ENCODE measurements at regions not wholly inside any gene's neighbourhood (a gene's known extent, or its start where the extent isn't known, plus 50 kb on each side); places are given as distances from the start of the nearest gene placed in this dataset.

DNA sequence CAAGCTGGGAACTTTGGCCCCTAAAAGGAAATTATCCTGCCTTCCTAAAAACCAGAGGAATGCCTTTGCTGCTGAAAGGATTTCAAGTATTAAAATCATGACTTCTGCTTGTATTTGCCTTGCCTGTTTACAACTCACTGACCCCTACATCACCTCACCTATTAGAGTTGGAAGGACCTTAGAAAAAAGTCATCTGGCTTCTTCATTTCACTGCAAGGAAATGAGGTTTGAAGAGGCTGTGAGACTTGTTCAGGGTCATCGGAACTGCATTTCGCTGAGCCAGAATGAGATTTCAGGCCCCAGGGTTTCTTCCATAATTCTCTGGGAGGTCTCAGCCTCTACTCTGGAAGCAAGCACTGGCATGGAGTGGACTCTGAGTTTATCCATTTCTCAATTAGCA lies 304.1 kb downstream of the BUD13 start:
- TF ChIP-seq, protein P1, sequence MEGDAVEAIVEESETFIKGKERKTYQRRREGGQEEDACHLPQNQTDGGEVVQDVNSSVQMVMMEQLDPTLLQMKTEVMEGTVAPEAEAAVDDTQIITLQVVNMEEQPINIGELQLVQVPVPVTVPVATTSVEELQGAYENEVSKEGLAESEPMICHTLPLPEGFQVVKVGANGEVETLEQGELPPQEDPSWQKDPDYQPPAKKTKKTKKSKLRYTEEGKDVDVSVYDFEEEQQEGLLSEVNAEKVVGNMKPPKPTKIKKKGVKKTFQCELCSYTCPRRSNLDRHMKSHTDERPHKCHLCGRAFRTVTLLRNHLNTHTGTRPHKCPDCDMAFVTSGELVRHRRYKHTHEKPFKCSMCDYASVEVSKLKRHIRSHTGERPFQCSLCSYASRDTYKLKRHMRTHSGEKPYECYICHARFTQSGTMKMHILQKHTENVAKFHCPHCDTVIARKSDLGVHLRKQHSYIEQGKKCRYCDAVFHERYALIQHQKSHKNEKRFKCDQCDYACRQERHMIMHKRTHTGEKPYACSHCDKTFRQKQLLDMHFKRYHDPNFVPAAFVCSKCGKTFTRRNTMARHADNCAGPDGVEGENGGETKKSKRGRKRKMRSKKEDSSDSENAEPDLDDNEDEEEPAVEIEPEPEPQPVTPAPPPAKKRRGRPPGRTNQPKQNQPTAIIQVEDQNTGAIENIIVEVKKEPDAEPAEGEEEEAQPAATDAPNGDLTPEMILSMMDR (IDR thresholded peaks at IDR 0.05; ENCODE audit: borderline replicate concordance, insufficient read depth, low read depth, low read length) = no peak
- H3K4me3 ChIP-seq (ENCODE audit: low read depth, low read length) = no peak overlapping the region

DNA sequence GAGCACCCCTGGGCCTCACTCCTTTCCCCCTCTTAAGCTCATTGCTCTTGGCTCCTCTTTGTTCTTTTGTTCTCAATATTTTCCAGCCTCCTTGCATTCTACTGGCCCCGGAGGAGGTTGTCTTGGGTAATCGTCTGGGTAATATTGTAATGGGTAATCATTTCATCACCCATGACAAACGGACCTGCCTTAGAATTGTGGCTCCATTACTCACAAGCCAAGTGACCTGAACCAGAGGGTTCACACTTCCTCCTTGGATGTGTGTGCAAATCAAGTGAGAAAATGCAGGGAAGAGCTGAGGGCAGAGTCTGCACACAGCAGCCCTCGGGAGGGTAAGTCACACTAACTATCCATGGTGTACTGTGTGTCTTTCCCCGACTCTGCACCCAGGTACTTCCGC lies 305.0 kb downstream of the BUD13 start:
- TF ChIP-seq, protein P1 (IDR thresholded peaks at IDR 0.05; ENCODE audit: borderline replicate concordance, insufficient read depth, low read depth, low read length) = no peak
- no peak overlapping the region for H3K4me3 ChIP-seq (ENCODE audit: low read depth, low read length)

DNA sequence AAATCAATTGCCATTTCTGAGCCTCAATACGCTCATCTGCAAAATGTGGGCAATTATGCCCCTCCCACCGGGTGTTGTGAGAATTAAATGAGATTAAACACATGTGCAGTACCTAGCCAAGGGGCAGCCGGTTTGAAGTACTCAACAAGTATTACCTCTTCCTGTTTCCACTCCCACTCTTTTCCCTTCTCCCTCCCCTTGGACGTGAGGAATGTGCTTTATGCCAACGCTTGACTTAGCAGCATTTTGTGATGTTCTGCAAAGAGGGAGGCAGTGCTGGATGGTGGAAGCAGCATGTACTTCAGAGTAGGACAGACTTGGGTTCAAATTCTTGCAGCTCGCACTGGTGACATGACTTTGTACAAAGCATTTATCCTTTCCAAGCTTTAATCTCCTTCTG lies 306.0 kb downstream of the BUD13 start:
- no peak overlapping the region for H3K4me3 ChIP-seq (ENCODE audit: low read depth, low read length)
- TF ChIP-seq, protein P1 (IDR thresholded peaks at IDR 0.05; ENCODE audit: borderline replicate concordance, insufficient read depth, low read depth, low read length) = no peak

DNA sequence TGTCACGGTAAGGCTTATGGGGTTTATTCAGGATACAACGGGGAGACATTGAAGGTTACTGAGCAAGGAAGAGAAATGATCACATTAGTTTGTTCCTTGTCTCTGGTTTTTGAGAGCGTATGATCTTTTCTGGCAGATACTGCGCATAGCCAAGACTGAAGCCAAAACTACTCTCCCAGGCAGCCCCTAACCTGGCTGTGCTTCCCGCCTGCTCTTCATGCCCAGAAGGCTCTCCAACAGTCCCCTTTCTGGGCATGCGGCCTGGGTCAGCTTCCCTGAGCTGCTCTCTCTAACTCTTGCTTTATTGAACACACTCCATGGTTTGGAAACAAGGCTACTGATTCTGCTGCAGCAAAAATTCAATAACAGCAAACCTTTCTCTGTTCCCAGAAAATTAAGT lies 306.6 kb downstream of the BUD13 start:
- H3K4me3 ChIP-seq (ENCODE audit: low read depth, low read length) = no peak overlapping the region
- TF ChIP-seq, protein P1 (IDR thresholded peaks at IDR 0.05; ENCODE audit: borderline replicate concordance, insufficient read depth, low read depth, low read length) = no peak

DNA sequence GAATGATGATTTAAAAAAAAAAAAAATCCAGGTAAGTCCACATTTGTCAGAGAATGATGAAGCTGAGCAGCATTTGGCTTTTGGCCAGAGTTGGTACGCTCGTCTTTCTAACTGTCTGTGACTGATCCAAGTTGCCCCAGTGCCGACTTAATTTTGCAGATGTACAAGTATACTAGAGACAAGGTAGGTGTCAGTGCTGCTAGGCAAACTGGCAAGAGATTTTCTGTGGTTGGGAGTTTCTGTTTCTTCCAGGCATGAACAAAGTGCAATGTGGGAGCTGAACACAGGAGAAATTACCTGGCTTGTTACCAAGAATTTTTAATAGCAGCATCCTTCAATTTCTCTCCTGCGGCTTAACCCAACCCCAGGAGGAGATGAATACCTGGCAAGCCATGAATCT lies 307.7 kb downstream of the BUD13 start:
- TF ChIP-seq, protein P1 (IDR thresholded peaks at IDR 0.05; ENCODE audit: borderline replicate concordance, insufficient read depth, low read depth, low read length) = no peak
- H3K4me3 ChIP-seq (ENCODE audit: low read depth, low read length) = no peak overlapping the region

DNA sequence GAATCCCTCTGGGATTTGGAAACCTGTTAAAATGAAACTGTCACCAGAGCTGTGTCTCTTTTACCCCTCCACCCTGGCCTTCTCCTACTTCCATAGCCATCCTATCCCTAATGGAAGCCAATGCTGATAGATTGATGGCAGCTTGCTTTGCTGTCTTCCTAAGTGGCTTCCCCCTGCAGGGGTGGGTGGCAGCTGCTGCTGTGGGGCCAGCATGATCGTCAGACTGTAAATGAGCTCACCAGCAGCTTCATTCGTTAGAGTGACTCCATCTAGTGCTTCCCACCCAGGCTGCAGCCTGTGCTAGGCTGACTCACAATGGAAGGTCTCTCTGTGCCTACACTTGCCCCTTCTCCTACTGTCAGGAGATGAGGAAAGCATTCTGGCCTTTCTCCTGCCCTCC lies 311.0 kb downstream of the BUD13 start:
- H3K4me3 ChIP-seq (ENCODE audit: low read depth, low read length) = no peak overlapping the region
- TF ChIP-seq, protein P1 (IDR thresholded peaks at IDR 0.05; ENCODE audit: borderline replicate concordance, insufficient read depth, low read depth, low read length) = no peak

DNA sequence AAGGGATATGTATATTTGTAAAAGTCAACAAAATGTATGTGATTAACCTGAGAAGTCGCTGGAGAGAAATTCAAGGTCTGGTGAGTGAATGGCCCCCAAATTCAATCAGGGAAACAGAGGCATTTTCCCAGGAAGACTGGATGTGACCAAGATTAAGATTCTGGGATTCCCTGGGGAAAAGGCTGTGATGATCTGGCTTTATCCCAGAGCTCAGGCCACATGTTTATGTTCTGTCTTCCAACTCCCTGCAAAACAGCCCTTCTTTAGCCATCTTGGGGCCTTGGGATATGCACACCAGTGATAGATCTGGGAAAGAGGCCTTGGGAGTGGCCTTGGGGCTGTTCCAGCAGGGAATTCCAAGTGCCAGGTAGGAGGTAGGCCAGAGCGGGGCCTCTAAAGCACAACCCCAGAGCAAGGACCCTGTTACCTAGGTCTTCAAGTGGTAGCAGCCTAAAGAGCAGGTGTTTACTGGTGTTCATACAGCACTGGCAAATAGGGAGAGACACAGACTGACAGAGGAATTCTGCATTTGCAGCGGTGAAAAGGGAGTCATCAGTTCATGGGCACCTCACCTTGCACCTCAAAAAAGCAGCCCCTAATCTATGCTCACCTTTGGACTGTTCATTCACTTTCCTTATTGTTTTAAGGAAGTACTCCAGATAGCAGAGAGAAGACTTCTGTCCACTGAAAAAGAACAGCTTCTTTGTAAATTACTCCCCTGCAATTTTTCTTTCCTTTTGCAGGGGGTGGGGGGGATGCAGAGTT lies 312.4 kb downstream of the BUD13 start:
- no peak overlapping the region for H3K4me3 ChIP-seq (ENCODE audit: low read depth, low read length)
- TF ChIP-seq, protein P1 (IDR thresholded peaks at IDR 0.05; ENCODE audit: borderline replicate concordance, insufficient read depth, low read depth, low read length) = no peak

Measured in GM12875 (cell line).